Panc1 (cell line): ENCODE measurements at regions not wholly inside any gene's neighbourhood (a gene's known extent, or its start where the extent isn't known, plus 50 kb on each side); places are given as distances from the start of the nearest gene placed in this dataset.
"Not testable (repeated sequence)": the region's sequence is repeated elsewhere in the genome, so short reads cannot be mapped to it uniquely, and the experiment has no call there.

ENCODE experiments used
- ATAC-seq: fragments of 200-7000 bp; cut with Tn5 transposase; 2 replicates; pipeline ENCODE4 v1.9.1; 2020; ENCODE audit warnings: mild to moderate bottlenecking, moderate library complexity
- BruUV-seq: library from RNA; stranded (reverse); fragments of 400-500 nt; replicated peaks from 2 replicates; lab custom pipeline; 2021; lab: Mats Ljungman, UMichigan
- CTCF ChIA-PET: fragments of 300-600 bp; sonication (Branson Sonifier 250); formaldehyde crosslinking; loops from one replicate; lab custom pipeline; 2022; ENCODE audit warnings: antibody characterized with exemption; lab: Charles Lee
- POLR2A ChIA-PET: fragments of 300-600 bp; sonication (Branson Sonifier 250); formaldehyde crosslinking; loops from one replicate; lab custom pipeline; 2022; ENCODE audit warnings: antibody characterized with exemption; lab: Charles Lee
- DNase-seq: peaks from one replicate; pipeline ENCODE4 v3.0.0-alpha.2; 2010; ENCODE audit warnings: low read depth, low spot score
- H3K27ac ChIP-seq: 2 replicates; pipeline ENCODE4 v1.5.1; 2011; ENCODE audit warnings: mild to moderate bottlenecking, low read length, inconsistent platforms
- H3K27me3 ChIP-seq: fragments of 200-500 bp; sonication (Bioruptor generic); 2 replicates; pipeline ENCODE4 v1.6.0; 2014; ENCODE audit warnings: low read length, inconsistent platforms; ENCODE audit not compliant: control insufficient read depth, insufficient read depth
- H3K36me3 ChIP-seq: fragments of 200-500 bp; sonication (Bioruptor generic); 2 replicates; pipeline ENCODE4 v1.5.1; 2014; ENCODE audit warnings: inconsistent platforms, mild to moderate bottlenecking, low read length, moderate library complexity; ENCODE audit not compliant: control insufficient read depth, insufficient read depth
- H3K4me1 ChIP-seq: 2 replicates; pipeline ENCODE4 v1.5.1; 2011; ENCODE audit warnings: inconsistent platforms, mild to moderate bottlenecking, low read length, moderate library complexity; ENCODE audit not compliant: control insufficient read depth, insufficient read depth
- H3K4me3 ChIP-seq, 2 experiments: 2 replicates each; pipeline ENCODE4 v1.5.1; 2011 to 2012; ENCODE audit warnings: low read depth in 2 of 2, low read length in 2 of 2, mild to moderate bottlenecking in 2 of 2, inconsistent platforms in 1 of 2, moderate library complexity in 1 of 2
- H3K9me3 ChIP-seq: fragments of 200-500 bp; sonication (Bioruptor generic); 2 replicates; pipeline ENCODE4 v1.5.1; 2014; ENCODE audit warnings: low read depth, mild to moderate bottlenecking, inconsistent platforms, low read length, moderate library complexity; ENCODE audit not compliant: control insufficient read depth, insufficient read depth
- CTCF ChIP-seq: fragments of 450-650 bp; IDR thresholded peaks from 2 replicates; pipeline ENCODE4 v1.5.1; 2017; ENCODE audit warnings: mild to moderate bottlenecking
- POLR2AphosphoS5 ChIP-seq: IDR thresholded peaks from 2 replicates; pipeline ENCODE4 v1.6.1; 2012; ENCODE audit warnings: mild to moderate bottlenecking, low read depth, low read length, moderate library complexity
- REST ChIP-seq, 2 experiments: IDR thresholded peaks; 2 replicates each; pipeline ENCODE4 v1.6.1; 2011 to 2012; ENCODE audit warnings: low read depth in 2 of 2, control low read depth in 1 of 2, low read length in 1 of 2, mild to moderate bottlenecking in 1 of 2, moderate library complexity in 1 of 2; ENCODE audit not compliant: insufficient read depth in 1 of 2
- SIN3A ChIP-seq: IDR thresholded peaks from 2 replicates; pipeline ENCODE4 v1.6.1; 2012; ENCODE audit warnings: low read depth, mild to moderate bottlenecking, low read length, moderate library complexity, borderline replicate concordance; ENCODE audit not compliant: insufficient read depth
- TCF7L2 ChIP-seq: IDR thresholded peaks from 2 replicates; pipeline ENCODE4 v1.6.1; 2011; ENCODE audit warnings: mild to moderate bottlenecking, low read depth, low read length, inconsistent platforms
- in situ Hi-C: cut with HindIII; loops from 2 replicates; pipeline ENCODE4 v1.10.0; 2016; ENCODE audit warnings: low sequenced_read_pairs, low pct_unique_long_range_greater_than_20kb
- intact Hi-C: fragments of 100-400 bp; cut with micrococcal nuclease; formaldehyde crosslinking; loops from one replicate; pipeline ENCODE4 v1.10.0; 2022; ENCODE audit not compliant: unreplicated experiment

- ChIA-PET CTCF (no interaction called here), POLR2A (no interaction called here)
- no peaks in the 10 kb centered on the region for H3K36me3 ChIP-seq
- DNase-seq (no peak), ATAC-seq (no peak)
- TF ChIP-seq CTCF: no peak
- TF ChIP-seq SIN3A: no peak
- no peak for TF ChIP-seq REST (IDR thresholded peaks at IDR 0.05; ENCODE audit: insufficient read depth in 1 of 2, low read depth in 2 of 2, low read length in 1 of 2)
- TF ChIP-seq POLR2AphosphoS5: no peak
- TF ChIP-seq TCF7L2: no peak
- intact Hi-C loops: no loop called here
- peaks cover 26% of the 10 kb centered on the region for H3K27me3 ChIP-seq
- no peak overlapping the region for H3K27ac ChIP-seq
- in situ Hi-C loops: no loop called here
- peaks cover 5% of the 10 kb centered on the region; the same call in 1 of the 2 replicates for H3K9me3 ChIP-seq
- no TSS peak for BruUV-seq
- no peaks in the 10 kb centered on the region for H3K4me1 ChIP-seq
- H3K4me3 ChIP-seq: no peak overlapping the region
Observed at GRCh38 chr10:45229823-45230222, 85.6 kb downstream of the OR13A1 start.

- peak; percentile 92 for ATAC-seq
- POLR2A ChIA-PET: interaction anchor here (0.6 to 0.7 kb wide), 2 partner anchors 230 to 352 kb away, joined by 3 to 7 read pairs; no protein-coding TSS in a partner anchor
- H3K4me1 ChIP-seq, H3K9me3 ChIP-seq, H3K27me3 ChIP-seq, BruUV-seq, H3K36me3 ChIP-seq, H3K27ac ChIP-seq, in situ Hi-C loops: not testable (repeated sequence)
- intact Hi-C loops: loop anchor here (5.0 kb wide), 1 partner anchor 228 kb away; no protein-coding TSS in a partner anchor
- H3K4me3 ChIP-seq: peak overlapping the region in 1 of 2 experiments; percentile 0; a peak in 1 of 4 replicates
- CTCF ChIA-PET: interaction anchor here (0.5 to 1.2 kb wide), 7 partner anchors 14 to 437 kb away, joined by 3 to 8 read pairs (median 4); no protein-coding TSS in a partner anchor
- peak; percentile 70 for DNase-seq
- TF ChIP-seq CTCF: peak; percentile 77
Observed at GRCh38 chr10:45235260-45235769, 80.1 kb downstream of the OR13A1 start.
